ENCODE measurements at regions not wholly inside any gene's neighbourhood (a gene's known extent, or its start where the extent isn't known, plus 50 kb on each side); places are given as distances from the start of the nearest gene placed in this dataset.

DNA sequence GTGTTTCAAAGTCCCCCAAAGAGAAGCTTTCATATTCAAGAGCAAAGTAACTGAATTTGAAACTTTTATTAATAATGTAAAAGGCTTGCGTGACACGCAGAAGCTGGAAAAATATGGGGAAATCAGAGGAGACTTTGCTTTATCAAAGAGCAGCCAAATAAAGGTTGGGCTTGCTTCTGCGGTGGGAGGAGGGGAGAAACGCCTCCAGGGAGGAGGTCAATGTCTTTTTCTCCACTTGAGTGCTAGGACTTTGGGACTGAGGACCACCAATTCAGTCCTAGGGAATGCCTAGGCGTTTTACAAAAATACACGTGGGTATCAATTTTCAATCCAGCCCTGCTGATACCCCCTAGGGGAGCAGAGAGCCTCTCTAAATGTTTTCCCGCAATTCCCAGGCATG lies 60.9 kb upstream of the FZD10 start:
- 26% methylated on average over 7 of the region's 7 CpGs for WGBS (ENCODE audit: low lambda C conversion rate)
- no peak for DNase-seq
- H3K9ac ChIP-seq: no peak overlapping the region
- TF ChIP-seq CHD2 (IDR thresholded peaks at IDR 0.05; ENCODE audit: low read length, partially characterized antibody) (no peak), YY1 (IDR thresholded peaks at IDR 0.05; ENCODE audit: low read depth) (no peak), RCOR1 (IDR thresholded peaks at IDR 0.05; ENCODE audit: low read length) (no peak), EP300 (IDR thresholded peaks at IDR 0.05; ENCODE audit: borderline replicate concordance in 1 of 2, low read depth in 1 of 2, low read length in 1 of 2) (no peak), GATA2 (CRISPR knock-in tag; IDR thresholded peaks at IDR 0.05) (no peak), RAD21 (IDR thresholded peaks at IDR 0.05; ENCODE audit: low read length) (no peak), RFX5 (IDR thresholded peaks at IDR 0.05; ENCODE audit: low read length) (no peak), JUND (IDR thresholded peaks at IDR 0.05) (no peak), FOXM1 (IDR thresholded peaks at IDR 0.05; ENCODE audit: low read depth) (no peak), POLR2AphosphoS5 (IDR thresholded peaks at IDR 0.05; ENCODE audit: low read depth, low read length) (no peak), GABPA (IDR thresholded peaks at IDR 0.05; ENCODE audit: low read depth) (no peak), TAF1 (IDR thresholded peaks at IDR 0.05; ENCODE audit: borderline replicate concordance, low read depth, low read length) (no peak), RXRA (IDR thresholded peaks at IDR 0.05; ENCODE audit: borderline replicate concordance, low read depth) (no peak)
- TF ChIP-seq, protein P1, sequence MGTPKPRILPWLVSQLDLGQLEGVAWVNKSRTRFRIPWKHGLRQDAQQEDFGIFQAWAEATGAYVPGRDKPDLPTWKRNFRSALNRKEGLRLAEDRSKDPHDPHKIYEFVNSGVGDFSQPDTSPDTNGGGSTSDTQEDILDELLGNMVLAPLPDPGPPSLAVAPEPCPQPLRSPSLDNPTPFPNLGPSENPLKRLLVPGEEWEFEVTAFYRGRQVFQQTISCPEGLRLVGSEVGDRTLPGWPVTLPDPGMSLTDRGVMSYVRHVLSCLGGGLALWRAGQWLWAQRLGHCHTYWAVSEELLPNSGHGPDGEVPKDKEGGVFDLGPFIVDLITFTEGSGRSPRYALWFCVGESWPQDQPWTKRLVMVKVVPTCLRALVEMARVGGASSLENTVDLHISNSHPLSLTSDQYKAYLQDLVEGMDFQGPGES (IDR thresholded peaks at IDR 0.05; ENCODE audit: low read depth, low read length): no peak
- TF ChIP-seq, protein P2, sequence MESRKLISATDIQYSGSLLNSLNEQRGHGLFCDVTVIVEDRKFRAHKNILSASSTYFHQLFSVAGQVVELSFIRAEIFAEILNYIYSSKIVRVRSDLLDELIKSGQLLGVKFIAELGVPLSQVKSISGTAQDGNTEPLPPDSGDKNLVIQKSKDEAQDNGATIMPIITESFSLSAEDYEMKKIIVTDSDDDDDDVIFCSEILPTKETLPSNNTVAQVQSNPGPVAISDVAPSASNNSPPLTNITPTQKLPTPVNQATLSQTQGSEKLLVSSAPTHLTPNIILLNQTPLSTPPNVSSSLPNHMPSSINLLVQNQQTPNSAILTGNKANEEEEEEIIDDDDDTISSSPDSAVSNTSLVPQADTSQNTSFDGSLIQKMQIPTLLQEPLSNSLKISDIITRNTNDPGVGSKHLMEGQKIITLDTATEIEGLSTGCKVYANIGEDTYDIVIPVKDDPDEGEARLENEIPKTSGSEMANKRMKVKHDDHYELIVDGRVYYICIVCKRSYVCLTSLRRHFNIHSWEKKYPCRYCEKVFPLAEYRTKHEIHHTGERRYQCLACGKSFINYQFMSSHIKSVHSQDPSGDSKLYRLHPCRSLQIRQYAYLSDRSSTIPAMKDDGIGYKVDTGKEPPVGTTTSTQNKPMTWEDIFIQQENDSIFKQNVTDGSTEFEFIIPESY (IDR thresholded peaks at IDR 0.05; ENCODE audit: borderline replicate concordance, low read depth): no peak
- TF ChIP-seq, protein P3, sequence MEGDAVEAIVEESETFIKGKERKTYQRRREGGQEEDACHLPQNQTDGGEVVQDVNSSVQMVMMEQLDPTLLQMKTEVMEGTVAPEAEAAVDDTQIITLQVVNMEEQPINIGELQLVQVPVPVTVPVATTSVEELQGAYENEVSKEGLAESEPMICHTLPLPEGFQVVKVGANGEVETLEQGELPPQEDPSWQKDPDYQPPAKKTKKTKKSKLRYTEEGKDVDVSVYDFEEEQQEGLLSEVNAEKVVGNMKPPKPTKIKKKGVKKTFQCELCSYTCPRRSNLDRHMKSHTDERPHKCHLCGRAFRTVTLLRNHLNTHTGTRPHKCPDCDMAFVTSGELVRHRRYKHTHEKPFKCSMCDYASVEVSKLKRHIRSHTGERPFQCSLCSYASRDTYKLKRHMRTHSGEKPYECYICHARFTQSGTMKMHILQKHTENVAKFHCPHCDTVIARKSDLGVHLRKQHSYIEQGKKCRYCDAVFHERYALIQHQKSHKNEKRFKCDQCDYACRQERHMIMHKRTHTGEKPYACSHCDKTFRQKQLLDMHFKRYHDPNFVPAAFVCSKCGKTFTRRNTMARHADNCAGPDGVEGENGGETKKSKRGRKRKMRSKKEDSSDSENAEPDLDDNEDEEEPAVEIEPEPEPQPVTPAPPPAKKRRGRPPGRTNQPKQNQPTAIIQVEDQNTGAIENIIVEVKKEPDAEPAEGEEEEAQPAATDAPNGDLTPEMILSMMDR (IDR thresholded peaks at IDR 0.05): no peak
- TF ChIP-seq, protein P4, sequence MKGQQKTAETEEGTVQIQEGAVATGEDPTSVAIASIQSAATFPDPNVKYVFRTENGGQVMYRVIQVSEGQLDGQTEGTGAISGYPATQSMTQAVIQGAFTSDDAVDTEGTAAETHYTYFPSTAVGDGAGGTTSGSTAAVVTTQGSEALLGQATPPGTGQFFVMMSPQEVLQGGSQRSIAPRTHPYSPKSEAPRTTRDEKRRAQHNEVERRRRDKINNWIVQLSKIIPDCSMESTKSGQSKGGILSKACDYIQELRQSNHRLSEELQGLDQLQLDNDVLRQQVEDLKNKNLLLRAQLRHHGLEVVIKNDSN (IDR thresholded peaks at IDR 0.05; ENCODE audit: borderline replicate concordance, low read depth): no peak
- TF ChIP-seq, protein P5, sequence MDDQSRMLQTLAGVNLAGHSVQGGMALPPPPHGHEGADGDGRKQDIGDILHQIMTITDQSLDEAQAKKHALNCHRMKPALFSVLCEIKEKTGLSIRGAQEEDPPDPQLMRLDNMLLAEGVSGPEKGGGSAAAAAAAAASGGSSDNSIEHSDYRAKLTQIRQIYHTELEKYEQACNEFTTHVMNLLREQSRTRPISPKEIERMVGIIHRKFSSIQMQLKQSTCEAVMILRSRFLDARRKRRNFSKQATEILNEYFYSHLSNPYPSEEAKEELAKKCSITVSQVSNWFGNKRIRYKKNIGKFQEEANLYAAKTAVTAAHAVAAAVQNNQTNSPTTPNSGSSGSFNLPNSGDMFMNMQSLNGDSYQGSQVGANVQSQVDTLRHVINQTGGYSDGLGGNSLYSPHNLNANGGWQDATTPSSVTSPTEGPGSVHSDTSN (IDR thresholded peaks at IDR 0.05): no peak
- no peaks in the 10 kb centered on the region for H3K9me3 ChIP-seq
- ChIA-PET POLR2A (no interaction called here), CTCF (interaction anchor here (0.9 kb wide), 1 partner anchor 59 kb away, joined by 3 read pairs; no protein-coding TSS in a partner anchor)
- H3K4me2 ChIP-seq: no peak overlapping the region
- H3K4me3 ChIP-seq (ENCODE audit: low read depth in 2 of 2, low read length in 1 of 2): no peak overlapping the region
- H3K27me3 ChIP-seq (ENCODE audit: insufficient read depth): no peaks in the 10 kb centered on the region
- H3K27ac ChIP-seq (ENCODE audit: low read depth in 2 of 2, low read length in 1 of 2): no peak overlapping the region
- H3K9me2 ChIP-seq: no peaks in the 10 kb centered on the region
- H2AFZ ChIP-seq (ENCODE audit: low read depth): no peak overlapping the region
- H3K36me3 ChIP-seq (replicated peaks in 1 of 2; ENCODE audit: control insufficient read depth in 1 of 2, insufficient read depth in 2 of 2, low read length in 1 of 2): no peaks in the 10 kb centered on the region
- H4K20me1 ChIP-seq (ENCODE audit: insufficient read depth): no peaks in the 10 kb centered on the region
- H3K79me2 ChIP-seq (ENCODE audit: insufficient read depth): no peaks in the 10 kb centered on the region
- peaks cover 0 to 16% of the 10 kb centered on the region in 2 experiments; a peak in 1 of 4 replicates for H3K4me1 ChIP-seq (ENCODE audit: control insufficient read depth in 1 of 2, insufficient read depth in 2 of 2, low read depth in 1 of 2, low read length in 1 of 2)
- no peaks in the 10 kb centered on the region for H3F3A ChIP-seq (replicated peaks; ENCODE audit: insufficient read depth)

Measured in SK-N-SH (cell line).